ENCODE measurements at regions not wholly inside any gene's neighbourhood (a gene's known extent, or its start where the extent isn't known, plus 50 kb on each side); places are given as distances from the start of the nearest gene placed in this dataset.

DNA sequence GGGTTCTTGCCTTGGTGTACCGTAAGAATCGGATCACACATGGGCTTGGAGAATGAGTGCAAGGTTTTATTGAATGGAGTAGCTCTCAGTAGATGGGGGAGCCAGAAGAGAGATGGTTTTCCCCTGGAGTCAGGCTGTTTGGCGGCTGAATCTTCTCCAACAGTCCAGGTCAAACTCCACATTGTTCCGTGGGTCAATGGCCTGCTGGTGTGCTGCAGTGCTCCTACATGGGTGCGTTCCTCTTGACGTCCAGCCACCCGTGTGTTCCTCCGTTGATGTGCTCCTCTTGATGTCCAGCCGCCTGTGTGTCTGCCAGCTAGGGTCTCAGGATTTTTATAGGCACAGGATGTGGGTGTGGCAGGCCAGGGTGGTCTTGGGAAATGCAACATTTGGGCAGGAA, 69.3 kb upstream of the AGBL1 start:
- Mint-ChIP-seq H3K36me3 (ENCODE audit: low read depth, unreplicated experiment) (no peaks in the 10 kb centered on the region), H3K27ac (ENCODE audit: unreplicated experiment) (no peak overlapping the region), H3K4me3 (ENCODE audit: unreplicated experiment) (no peak overlapping the region), H3K27me3 (ENCODE audit: unreplicated experiment) (peaks cover 4% of the 10 kb centered on the region), H3K9me3 (ENCODE audit: unreplicated experiment) (no peaks in the 10 kb centered on the region), H3K4me1 (ENCODE audit: unreplicated experiment) (peaks cover 5% of the 10 kb centered on the region)
- no peak for DNase-seq (ENCODE audit: low spot score)
- TF ChIP-seq, protein P1, sequence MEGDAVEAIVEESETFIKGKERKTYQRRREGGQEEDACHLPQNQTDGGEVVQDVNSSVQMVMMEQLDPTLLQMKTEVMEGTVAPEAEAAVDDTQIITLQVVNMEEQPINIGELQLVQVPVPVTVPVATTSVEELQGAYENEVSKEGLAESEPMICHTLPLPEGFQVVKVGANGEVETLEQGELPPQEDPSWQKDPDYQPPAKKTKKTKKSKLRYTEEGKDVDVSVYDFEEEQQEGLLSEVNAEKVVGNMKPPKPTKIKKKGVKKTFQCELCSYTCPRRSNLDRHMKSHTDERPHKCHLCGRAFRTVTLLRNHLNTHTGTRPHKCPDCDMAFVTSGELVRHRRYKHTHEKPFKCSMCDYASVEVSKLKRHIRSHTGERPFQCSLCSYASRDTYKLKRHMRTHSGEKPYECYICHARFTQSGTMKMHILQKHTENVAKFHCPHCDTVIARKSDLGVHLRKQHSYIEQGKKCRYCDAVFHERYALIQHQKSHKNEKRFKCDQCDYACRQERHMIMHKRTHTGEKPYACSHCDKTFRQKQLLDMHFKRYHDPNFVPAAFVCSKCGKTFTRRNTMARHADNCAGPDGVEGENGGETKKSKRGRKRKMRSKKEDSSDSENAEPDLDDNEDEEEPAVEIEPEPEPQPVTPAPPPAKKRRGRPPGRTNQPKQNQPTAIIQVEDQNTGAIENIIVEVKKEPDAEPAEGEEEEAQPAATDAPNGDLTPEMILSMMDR (IDR thresholded peaks at IDR 0.05; ENCODE audit: unreplicated experiment) = no peak

DNA sequence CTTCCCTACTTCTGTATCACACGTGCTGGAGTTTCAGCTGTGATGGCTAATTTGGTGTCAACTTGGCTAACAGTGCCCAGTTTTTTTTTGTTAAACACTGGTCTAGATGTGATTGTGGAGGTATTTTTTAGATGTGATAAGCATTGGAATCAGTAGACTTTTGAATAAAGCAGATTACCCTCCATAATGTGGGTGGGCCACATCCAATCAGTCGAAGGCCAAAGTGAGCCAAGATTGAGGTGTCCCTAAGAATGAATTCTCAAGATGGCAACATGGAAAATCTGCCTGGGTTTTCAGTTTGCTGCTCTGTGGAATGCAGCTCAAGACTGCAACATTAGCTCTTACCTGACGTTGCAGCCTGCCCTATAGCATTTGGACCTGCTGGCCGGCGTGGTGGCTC, 68.8 kb upstream of the AGBL1 start:
- Mint-ChIP-seq H3K9me3 (ENCODE audit: unreplicated experiment) (no peaks in the 10 kb centered on the region), H3K27me3 (ENCODE audit: unreplicated experiment) (peaks cover 4% of the 10 kb centered on the region), H3K36me3 (ENCODE audit: low read depth, unreplicated experiment) (no peaks in the 10 kb centered on the region), H3K4me1 (ENCODE audit: unreplicated experiment) (peaks cover 5% of the 10 kb centered on the region), H3K27ac (ENCODE audit: unreplicated experiment) (no peak overlapping the region), H3K4me3 (ENCODE audit: unreplicated experiment) (no peak overlapping the region)
- TF ChIP-seq, protein P1 (IDR thresholded peaks at IDR 0.05; ENCODE audit: unreplicated experiment) = no peak
- DNase-seq (ENCODE audit: low spot score) = no peak

DNA sequence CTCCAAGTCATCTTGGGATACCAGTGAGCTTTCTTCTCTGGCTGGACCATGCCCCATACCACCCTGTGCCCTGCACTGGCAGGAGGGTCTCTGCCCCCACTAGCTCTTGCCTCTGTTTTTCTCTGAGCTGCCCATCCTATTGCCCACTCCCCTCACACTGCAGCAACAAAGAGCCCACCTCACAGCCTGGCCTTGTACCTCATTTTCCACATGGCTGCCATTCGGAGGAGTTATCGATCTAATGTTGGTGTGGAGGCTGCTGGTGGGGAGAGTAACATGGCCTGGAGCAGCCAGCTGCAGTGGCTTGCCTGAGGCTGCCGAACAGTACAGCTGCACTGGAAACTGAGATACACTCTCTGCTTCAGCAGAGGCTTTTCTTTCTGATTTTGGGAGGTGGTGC, 65.7 kb upstream of the AGBL1 start:
- no peak overlapping the region for H3K4me3 Mint-ChIP-seq (ENCODE audit: unreplicated experiment)
- DNase-seq (ENCODE audit: low spot score) = no peak
- H3K36me3 Mint-ChIP-seq (ENCODE audit: low read depth, unreplicated experiment) = no peaks in the 10 kb centered on the region
- no peak overlapping the region for H3K27ac Mint-ChIP-seq (ENCODE audit: unreplicated experiment)
- H3K4me1 Mint-ChIP-seq (ENCODE audit: unreplicated experiment) = no peaks in the 10 kb centered on the region
- TF ChIP-seq, protein P1 (IDR thresholded peaks at IDR 0.05; ENCODE audit: unreplicated experiment) = no peak
- peaks cover 4% of the 10 kb centered on the region for H3K27me3 Mint-ChIP-seq (ENCODE audit: unreplicated experiment)
- no peaks in the 10 kb centered on the region for H3K9me3 Mint-ChIP-seq (ENCODE audit: unreplicated experiment)

DNA sequence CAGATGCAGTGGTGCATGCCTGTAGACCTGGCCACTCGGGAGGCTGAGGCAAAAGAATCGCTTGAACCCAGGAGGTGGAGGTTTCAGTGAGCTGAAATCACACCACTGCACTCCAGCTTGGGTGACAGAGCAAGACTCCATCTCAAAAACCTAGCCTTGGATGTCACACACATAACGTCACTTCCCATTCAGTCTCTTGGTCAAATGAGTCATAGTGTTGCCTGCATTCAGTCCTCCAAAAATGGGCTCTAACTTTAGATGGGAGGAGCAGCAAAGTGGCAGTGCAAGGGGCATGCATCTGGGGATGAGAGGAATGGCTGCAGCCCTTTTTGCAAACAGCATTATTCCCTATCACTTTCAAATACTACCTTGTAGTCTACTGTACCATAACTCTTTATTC, 62.9 kb upstream of the AGBL1 start:
- TF ChIP-seq, protein P1 (IDR thresholded peaks at IDR 0.05; ENCODE audit: unreplicated experiment) = no peak
- H3K4me3 Mint-ChIP-seq (ENCODE audit: unreplicated experiment) = no peak overlapping the region
- no peak for DNase-seq (ENCODE audit: low spot score)
- H3K9me3 Mint-ChIP-seq (ENCODE audit: unreplicated experiment) = no peaks in the 10 kb centered on the region
- peaks cover 1% of the 10 kb centered on the region for H3K27me3 Mint-ChIP-seq (ENCODE audit: unreplicated experiment)
- peaks cover 4% of the 10 kb centered on the region for H3K4me1 Mint-ChIP-seq (ENCODE audit: unreplicated experiment)
- no peaks in the 10 kb centered on the region for H3K36me3 Mint-ChIP-seq (ENCODE audit: low read depth, unreplicated experiment)
- H3K27ac Mint-ChIP-seq (ENCODE audit: unreplicated experiment) = no peak overlapping the region

DNA sequence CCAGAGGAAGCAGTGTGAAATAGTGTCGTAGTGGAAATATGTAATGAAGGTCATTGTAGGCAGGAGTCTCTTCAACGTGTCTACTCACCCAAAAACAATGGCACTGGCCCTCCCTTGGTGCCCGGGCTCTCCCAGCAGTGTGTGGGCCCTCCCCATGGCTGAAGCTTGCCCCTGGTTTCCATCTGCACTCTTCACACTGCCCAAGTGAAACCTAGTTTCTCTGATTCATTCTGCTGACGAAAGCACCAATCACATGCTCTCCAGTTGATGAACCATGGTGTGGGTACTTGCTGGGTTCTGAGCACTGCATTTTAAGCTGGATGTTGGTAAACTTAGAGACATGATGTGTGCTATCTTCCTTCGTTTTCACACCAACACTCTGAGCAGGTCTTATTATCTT, 61.0 kb upstream of the AGBL1 start:
- TF ChIP-seq, protein P1 (IDR thresholded peaks at IDR 0.05; ENCODE audit: unreplicated experiment) = no peak
- Mint-ChIP-seq H3K27ac (ENCODE audit: unreplicated experiment) (no peak overlapping the region), H3K27me3 (ENCODE audit: unreplicated experiment) (no peaks in the 10 kb centered on the region), H3K4me1 (ENCODE audit: unreplicated experiment) (peaks cover 8% of the 10 kb centered on the region), H3K9me3 (ENCODE audit: unreplicated experiment) (no peaks in the 10 kb centered on the region), H3K36me3 (ENCODE audit: low read depth, unreplicated experiment) (no peaks in the 10 kb centered on the region), H3K4me3 (ENCODE audit: unreplicated experiment) (no peak overlapping the region)
- no peak for DNase-seq (ENCODE audit: low spot score)

Data from endothelial cell (in vitro differentiated cells).